WTC11 (cell line): ENCODE measurements at regions not wholly inside any gene's neighbourhood (a gene's known extent, or its start where the extent isn't known, plus 50 kb on each side); places are given as distances from the start of the nearest gene placed in this dataset.

Source experiments
- ATAC-seq: fragments of 200-7000 bp; cut with Tn5 transposase; 2 replicates; pipeline ENCODE4 v1.10.0; 2021; ENCODE audit warnings: mild to moderate bottlenecking, moderate library complexity
- CTCF ChIA-PET: fragments of 300-600 bp; sonication (Branson Sonifier 250); formaldehyde crosslinking; loops from one replicate; lab custom pipeline; 2021; ENCODE audit warnings: antibody characterized with exemption; lab: Charles Lee
- POLR2A ChIA-PET: fragments of 350-600 bp; sonication (Branson Sonifier 250); formaldehyde crosslinking; loops from one replicate; lab custom pipeline; 2021; ENCODE audit warnings: antibody characterized with exemption; lab: Charles Lee
- DNase-seq: peaks from one replicate; pipeline ENCODE4 v3.0.0; 2021; ENCODE audit warnings: low spot score
- H3K27ac Mint-ChIP-seq: 2 replicates; pipeline ENCODE4 v1.8.0; 2021; ENCODE audit warnings: mixed read lengths
- H3K27me3 Mint-ChIP-seq: 2 replicates; pipeline ENCODE4 v1.8.0; 2021; ENCODE audit warnings: low read depth, mild to moderate bottlenecking, moderate library complexity, mixed read lengths
- H3K36me3 Mint-ChIP-seq: 2 replicates; pipeline ENCODE4 v1.8.0; 2021; ENCODE audit warnings: mixed read lengths
- H3K4me1 Mint-ChIP-seq: 2 replicates; pipeline ENCODE4 v1.8.0; 2022; ENCODE audit warnings: mixed read lengths
- H3K4me3 Mint-ChIP-seq: 2 replicates; pipeline ENCODE4 v1.8.0; 2021; ENCODE audit warnings: mild to moderate bottlenecking, moderate library complexity, mixed read lengths
- H3K9me3 Mint-ChIP-seq: 2 replicates; pipeline ENCODE4 v1.8.0; 2021; ENCODE audit warnings: mixed read lengths
- ATF1 ChIP-seq: sonication (generic); formaldehyde crosslinking; IDR thresholded peaks from 2 replicates; pipeline ENCODE4 v1.8.1; 2023; ENCODE audit warnings: mild to moderate bottlenecking, moderate library complexity, missing genetic modification reagents
- CREB1 ChIP-seq: sonication (generic); formaldehyde crosslinking; IDR thresholded peaks from 2 replicates; pipeline ENCODE4 v1.8.0; 2023; ENCODE audit warnings: mild to moderate bottlenecking, missing genetic modification reagents
- EMX1 ChIP-seq: fragments of 250-450 bp; sonication (Bioruptor Pico); IDR thresholded peaks from 2 replicates; pipeline ENCODE4 v1.8.0; 2021; ENCODE audit warnings: mild to moderate bottlenecking
- FOXK1 ChIP-seq: sonication (generic); formaldehyde crosslinking; IDR thresholded peaks from 2 replicates; pipeline ENCODE4 v1.8.0; 2022; ENCODE audit warnings: mild to moderate bottlenecking, moderate library complexity, missing genetic modification reagents
- HMGA2 ChIP-seq: fragments of 250-450 bp; sonication (Bioruptor Pico); IDR thresholded peaks from 2 replicates; pipeline ENCODE4 v1.4.0; 2021; ENCODE audit warnings: mild to moderate bottlenecking, moderate library complexity
- JAZF1 ChIP-seq: fragments of 250-450 bp; sonication (Bioruptor Pico); IDR thresholded peaks from 2 replicates; pipeline ENCODE4 v1.9.0; 2021; ENCODE audit warnings: moderate library complexity, mild to moderate bottlenecking, inconsistent platforms
- NFYB ChIP-seq: sonication (generic); formaldehyde crosslinking; conservative IDR thresholded peaks from 2 replicates; pipeline ENCODE4 v1.8.0; 2022; ENCODE audit warnings: low read depth, missing genetic modification reagents
- RORB ChIP-seq: fragments of 250-450 bp; sonication (Bioruptor Pico); IDR thresholded peaks from 2 replicates; pipeline ENCODE4 v1.9.0; 2021; ENCODE audit warnings: mild to moderate bottlenecking
- ZNF423 ChIP-seq: fragments of 250-450 bp; sonication (Bioruptor Pico); IDR thresholded peaks from 2 replicates; pipeline ENCODE4 v2.1.2; 2022; ENCODE audit warnings: mild to moderate bottlenecking, moderate library complexity
- TF ChIP-seq, protein P1 (sequence below): sonication (generic); formaldehyde crosslinking; IDR thresholded peaks from 2 replicates; pipeline ENCODE4 v1.8.1; 2023; ENCODE audit warnings: mild to moderate bottlenecking, missing genetic modification reagents, moderate library complexity
- TF ChIP-seq, protein P2 (sequence below): sonication (generic); formaldehyde crosslinking; IDR thresholded peaks from 2 replicates; pipeline ENCODE4 v1.8.1; 2022; ENCODE audit warnings: mild to moderate bottlenecking, moderate library complexity, missing genetic modification reagents
- TF ChIP-seq, protein P3 (sequence below): sonication (generic); formaldehyde crosslinking; IDR thresholded peaks from 2 replicates; pipeline ENCODE4 v1.8.1; 2022; ENCODE audit warnings: low read depth, missing genetic modification reagents, borderline replicate concordance
- TF ChIP-seq, protein P4 (sequence below): sonication (generic); formaldehyde crosslinking; IDR thresholded peaks from 2 replicates; pipeline ENCODE4 v1.8.0; 2023; ENCODE audit warnings: missing genetic modification reagents, mild to moderate bottlenecking, borderline replicate concordance
- TF ChIP-seq, protein P5 (sequence below): sonication (generic); formaldehyde crosslinking; conservative IDR thresholded peaks from 2 replicates; pipeline ENCODE4 v1.8.1; 2023; ENCODE audit warnings: mild to moderate bottlenecking, low read depth, missing genetic modification reagents, moderate library complexity
- TF ChIP-seq, protein P6 (sequence below): sonication (generic); formaldehyde crosslinking; IDR thresholded peaks from 2 replicates; pipeline ENCODE4 v1.8.0; 2022; ENCODE audit warnings: mild to moderate bottlenecking, missing genetic modification reagents
- TF ChIP-seq, protein P7 (sequence below): sonication (generic); formaldehyde crosslinking; IDR thresholded peaks from 2 replicates; pipeline ENCODE4 v1.8.1; 2022; ENCODE audit warnings: low read depth, mild to moderate bottlenecking, moderate library complexity, missing genetic modification reagents, borderline replicate concordance

DNA sequence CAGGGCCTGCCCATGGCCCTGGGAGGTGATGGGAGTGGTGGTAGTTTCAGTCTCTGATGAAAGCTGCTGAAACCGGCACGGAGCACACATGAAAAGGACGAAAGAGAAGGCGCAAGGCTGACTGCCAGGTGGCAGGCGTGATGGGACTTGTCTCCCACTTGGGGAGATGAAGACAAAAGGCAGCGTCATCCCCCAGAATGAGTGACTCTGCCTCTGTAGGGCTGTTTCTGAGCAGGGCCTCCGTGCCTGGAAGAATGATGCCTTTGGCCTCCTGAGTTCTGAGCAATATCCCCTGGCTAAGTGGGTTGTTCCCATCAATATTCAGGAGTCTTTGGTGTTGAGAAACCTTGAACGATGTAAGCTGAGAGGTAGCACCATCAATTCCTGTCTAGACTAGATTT, 237.8 kb downstream of the OPA1 start:
- CTCF ChIA-PET, result interaction anchor here (1.3 kb wide), 1 partner anchor 14 kb away, joined by 3 read pairs; no protein-coding TSS in a partner anchor
- no peak for TF ChIP-seq ZNF423
- TF ChIP-seq, protein P1, sequence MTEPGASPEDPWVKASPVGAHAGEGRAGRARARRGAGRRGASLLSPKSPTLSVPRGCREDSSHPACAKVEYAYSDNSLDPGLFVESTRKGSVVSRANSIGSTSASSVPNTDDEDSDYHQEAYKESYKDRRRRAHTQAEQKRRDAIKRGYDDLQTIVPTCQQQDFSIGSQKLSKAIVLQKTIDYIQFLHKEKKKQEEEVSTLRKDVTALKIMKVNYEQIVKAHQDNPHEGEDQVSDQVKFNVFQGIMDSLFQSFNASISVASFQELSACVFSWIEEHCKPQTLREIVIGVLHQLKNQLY, result no peak
- TF ChIP-seq, protein P2, sequence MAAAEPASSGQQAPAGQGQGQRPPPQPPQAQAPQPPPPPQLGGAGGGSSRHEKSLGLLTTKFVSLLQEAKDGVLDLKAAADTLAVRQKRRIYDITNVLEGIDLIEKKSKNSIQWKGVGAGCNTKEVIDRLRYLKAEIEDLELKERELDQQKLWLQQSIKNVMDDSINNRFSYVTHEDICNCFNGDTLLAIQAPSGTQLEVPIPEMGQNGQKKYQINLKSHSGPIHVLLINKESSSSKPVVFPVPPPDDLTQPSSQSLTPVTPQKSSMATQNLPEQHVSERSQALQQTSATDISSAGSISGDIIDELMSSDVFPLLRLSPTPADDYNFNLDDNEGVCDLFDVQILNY, result no peak
- Mint-ChIP-seq H3K9me3 (no peaks in the 10 kb centered on the region), H3K36me3 (no peaks in the 10 kb centered on the region), H3K4me3 (no peak overlapping the region), H3K27ac (no peak overlapping the region), H3K27me3 (peaks cover 20% of the 10 kb centered on the region), H3K4me1 (peaks cover 27% of the 10 kb centered on the region)
- ATAC-seq (no peak), DNase-seq (no peak)
- POLR2A ChIA-PET, result no interaction called here

DNA sequence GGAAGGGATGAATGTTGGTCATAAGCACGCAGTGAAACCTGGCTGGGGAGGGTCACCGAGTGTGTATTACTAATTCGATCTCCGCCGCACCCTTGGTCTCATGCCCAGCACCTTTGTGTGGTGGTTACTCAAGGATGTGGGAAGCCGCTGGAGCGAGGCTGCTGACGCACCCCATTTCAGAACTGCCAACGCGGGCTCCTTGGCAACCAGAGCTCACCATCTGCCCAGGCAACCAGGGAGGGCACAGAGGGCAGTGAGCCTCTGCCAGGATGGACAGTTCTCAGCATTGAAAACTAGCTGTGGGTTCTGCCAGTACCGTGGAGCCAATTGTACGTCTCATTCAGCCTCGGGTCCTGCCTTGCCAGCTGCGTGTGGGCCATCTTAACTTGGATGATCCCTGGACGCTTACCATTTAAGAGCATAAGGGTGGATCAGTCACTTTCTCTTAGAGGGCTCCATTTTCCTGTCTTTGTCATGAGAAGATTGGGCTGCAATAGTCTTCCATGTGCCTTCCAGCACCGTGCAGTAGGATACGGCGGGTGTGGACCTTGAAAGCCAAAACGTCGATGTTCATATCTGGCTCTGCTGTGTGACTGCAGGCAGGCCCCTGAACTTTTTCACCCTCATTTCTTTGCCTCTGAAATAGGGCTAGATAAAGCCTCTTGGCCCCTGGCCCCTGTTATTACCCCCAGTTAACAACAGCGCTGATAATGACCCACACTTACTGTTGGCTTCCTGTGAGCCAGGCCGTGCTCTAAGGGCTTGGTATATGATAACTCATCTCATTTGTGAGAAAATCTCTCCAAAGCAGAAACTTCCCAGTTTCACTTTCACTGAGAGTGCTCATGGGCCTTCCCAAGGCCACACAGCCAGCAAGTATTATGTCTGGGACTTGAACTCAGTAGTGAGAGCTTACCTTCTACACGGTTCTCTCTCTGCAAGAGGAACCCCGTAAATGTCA, 238.8 kb downstream of the OPA1 start:
- H3K4me3 Mint-ChIP-seq, result no peak overlapping the region
- DNase-seq, result no peak
- ChIA-PET POLR2A (no interaction called here), CTCF (no interaction called here)
- peaks cover 13% of the 10 kb centered on the region for H3K27me3 Mint-ChIP-seq
- H3K4me1 Mint-ChIP-seq, result peaks cover 18% of the 10 kb centered on the region
- no peak for ATAC-seq
- H3K36me3 Mint-ChIP-seq, result no peaks in the 10 kb centered on the region
- no peaks in the 10 kb centered on the region for H3K9me3 Mint-ChIP-seq
- H3K27ac Mint-ChIP-seq, result no peak overlapping the region
- TF ChIP-seq ATF1 (CRISPR knock-in tag) (no peak), FOXK1 (CRISPR knock-in tag) (no peak), HMGA2 (no peak), NFYB (CRISPR knock-in tag) (no peak), CREB1 (CRISPR knock-in tag) (no peak), ZNF423 (no peak), JAZF1 (no peak), EMX1 (CRISPR knock-in tag) (no peak), RORB (CRISPR knock-in tag) (no peak)
- TF ChIP-seq, protein P3, sequence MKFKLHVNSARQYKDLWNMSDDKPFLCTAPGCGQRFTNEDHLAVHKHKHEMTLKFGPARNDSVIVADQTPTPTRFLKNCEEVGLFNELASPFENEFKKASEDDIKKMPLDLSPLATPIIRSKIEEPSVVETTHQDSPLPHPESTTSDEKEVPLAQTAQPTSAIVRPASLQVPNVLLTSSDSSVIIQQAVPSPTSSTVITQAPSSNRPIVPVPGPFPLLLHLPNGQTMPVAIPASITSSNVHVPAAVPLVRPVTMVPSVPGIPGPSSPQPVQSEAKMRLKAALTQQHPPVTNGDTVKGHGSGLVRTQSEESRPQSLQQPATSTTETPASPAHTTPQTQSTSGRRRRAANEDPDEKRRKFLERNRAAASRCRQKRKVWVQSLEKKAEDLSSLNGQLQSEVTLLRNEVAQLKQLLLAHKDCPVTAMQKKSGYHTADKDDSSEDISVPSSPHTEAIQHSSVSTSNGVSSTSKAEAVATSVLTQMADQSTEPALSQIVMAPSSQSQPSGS (CRISPR knock-in tag), result no peak
- TF ChIP-seq, protein P4, sequence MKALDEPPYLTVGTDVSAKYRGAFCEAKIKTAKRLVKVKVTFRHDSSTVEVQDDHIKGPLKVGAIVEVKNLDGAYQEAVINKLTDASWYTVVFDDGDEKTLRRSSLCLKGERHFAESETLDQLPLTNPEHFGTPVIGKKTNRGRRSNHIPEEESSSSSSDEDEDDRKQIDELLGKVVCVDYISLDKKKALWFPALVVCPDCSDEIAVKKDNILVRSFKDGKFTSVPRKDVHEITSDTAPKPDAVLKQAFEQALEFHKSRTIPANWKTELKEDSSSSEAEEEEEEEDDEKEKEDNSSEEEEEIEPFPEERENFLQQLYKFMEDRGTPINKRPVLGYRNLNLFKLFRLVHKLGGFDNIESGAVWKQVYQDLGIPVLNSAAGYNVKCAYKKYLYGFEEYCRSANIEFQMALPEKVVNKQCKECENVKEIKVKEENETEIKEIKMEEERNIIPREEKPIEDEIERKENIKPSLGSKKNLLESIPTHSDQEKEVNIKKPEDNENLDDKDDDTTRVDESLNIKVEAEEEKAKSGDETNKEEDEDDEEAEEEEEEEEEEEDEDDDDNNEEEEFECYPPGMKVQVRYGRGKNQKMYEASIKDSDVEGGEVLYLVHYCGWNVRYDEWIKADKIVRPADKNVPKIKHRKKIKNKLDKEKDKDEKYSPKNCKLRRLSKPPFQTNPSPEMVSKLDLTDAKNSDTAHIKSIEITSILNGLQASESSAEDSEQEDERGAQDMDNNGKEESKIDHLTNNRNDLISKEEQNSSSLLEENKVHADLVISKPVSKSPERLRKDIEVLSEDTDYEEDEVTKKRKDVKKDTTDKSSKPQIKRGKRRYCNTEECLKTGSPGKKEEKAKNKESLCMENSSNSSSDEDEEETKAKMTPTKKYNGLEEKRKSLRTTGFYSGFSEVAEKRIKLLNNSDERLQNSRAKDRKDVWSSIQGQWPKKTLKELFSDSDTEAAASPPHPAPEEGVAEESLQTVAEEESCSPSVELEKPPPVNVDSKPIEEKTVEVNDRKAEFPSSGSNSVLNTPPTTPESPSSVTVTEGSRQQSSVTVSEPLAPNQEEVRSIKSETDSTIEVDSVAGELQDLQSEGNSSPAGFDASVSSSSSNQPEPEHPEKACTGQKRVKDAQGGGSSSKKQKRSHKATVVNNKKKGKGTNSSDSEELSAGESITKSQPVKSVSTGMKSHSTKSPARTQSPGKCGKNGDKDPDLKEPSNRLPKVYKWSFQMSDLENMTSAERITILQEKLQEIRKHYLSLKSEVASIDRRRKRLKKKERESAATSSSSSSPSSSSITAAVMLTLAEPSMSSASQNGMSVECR (CRISPR knock-in tag), result no peak
- TF ChIP-seq, protein P5, sequence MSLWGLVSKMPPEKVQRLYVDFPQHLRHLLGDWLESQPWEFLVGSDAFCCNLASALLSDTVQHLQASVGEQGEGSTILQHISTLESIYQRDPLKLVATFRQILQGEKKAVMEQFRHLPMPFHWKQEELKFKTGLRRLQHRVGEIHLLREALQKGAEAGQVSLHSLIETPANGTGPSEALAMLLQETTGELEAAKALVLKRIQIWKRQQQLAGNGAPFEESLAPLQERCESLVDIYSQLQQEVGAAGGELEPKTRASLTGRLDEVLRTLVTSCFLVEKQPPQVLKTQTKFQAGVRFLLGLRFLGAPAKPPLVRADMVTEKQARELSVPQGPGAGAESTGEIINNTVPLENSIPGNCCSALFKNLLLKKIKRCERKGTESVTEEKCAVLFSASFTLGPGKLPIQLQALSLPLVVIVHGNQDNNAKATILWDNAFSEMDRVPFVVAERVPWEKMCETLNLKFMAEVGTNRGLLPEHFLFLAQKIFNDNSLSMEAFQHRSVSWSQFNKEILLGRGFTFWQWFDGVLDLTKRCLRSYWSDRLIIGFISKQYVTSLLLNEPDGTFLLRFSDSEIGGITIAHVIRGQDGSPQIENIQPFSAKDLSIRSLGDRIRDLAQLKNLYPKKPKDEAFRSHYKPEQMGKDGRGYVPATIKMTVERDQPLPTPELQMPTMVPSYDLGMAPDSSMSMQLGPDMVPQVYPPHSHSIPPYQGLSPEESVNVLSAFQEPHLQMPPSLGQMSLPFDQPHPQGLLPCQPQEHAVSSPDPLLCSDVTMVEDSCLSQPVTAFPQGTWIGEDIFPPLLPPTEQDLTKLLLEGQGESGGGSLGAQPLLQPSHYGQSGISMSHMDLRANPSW (CRISPR knock-in tag), result no peak
- TF ChIP-seq, protein P6, sequence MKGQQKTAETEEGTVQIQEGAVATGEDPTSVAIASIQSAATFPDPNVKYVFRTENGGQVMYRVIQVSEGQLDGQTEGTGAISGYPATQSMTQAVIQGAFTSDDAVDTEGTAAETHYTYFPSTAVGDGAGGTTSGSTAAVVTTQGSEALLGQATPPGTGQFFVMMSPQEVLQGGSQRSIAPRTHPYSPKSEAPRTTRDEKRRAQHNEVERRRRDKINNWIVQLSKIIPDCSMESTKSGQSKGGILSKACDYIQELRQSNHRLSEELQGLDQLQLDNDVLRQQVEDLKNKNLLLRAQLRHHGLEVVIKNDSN (CRISPR knock-in tag), result no peak
- TF ChIP-seq, protein P7, sequence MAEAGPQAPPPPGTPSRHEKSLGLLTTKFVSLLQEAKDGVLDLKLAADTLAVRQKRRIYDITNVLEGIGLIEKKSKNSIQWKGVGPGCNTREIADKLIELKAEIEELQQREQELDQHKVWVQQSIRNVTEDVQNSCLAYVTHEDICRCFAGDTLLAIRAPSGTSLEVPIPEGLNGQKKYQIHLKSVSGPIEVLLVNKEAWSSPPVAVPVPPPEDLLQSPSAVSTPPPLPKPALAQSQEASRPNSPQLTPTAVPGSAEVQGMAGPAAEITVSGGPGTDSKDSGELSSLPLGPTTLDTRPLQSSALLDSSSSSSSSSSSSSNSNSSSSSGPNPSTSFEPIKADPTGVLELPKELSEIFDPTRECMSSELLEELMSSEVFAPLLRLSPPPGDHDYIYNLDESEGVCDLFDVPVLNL (CRISPR knock-in tag), result no peak
